Left lobe of liver (tissue), 2 donors: ENCODE measurements at regions not wholly inside any gene's neighbourhood (a gene's known extent, or its start where the extent isn't known, plus 50 kb on each side); places are given as distances from the start of the nearest gene placed in this dataset.
"Not testable (repeated sequence)": the region's sequence is repeated elsewhere in the genome, so short reads cannot be mapped to it uniquely, and the experiment has no call there.

Experiments used
- ATAC-seq: fragments of 200-7000 bp; cut with Tn5 transposase; one replicate; pipeline ENCODE4 v1.9.1; 2020; ENCODE audit warnings: mild to moderate bottlenecking, moderate library complexity
- DNase-seq: peaks from one replicate; pipeline ENCODE4 v3.0.0-alpha.2; 2020; ENCODE audit warnings: low spot score
- donor health status: DM: no; HTN: no; CAD: no; lungs with moderate emphysema.
- donor health status: DM: no; HTN: yes; CAD: no.

- DNase-seq (no peak), ATAC-seq (no peak)
Measured at GRCh38 chrX:131219271-131219670, 69.8 kb downstream of the IGSF1 start.

DNA sequence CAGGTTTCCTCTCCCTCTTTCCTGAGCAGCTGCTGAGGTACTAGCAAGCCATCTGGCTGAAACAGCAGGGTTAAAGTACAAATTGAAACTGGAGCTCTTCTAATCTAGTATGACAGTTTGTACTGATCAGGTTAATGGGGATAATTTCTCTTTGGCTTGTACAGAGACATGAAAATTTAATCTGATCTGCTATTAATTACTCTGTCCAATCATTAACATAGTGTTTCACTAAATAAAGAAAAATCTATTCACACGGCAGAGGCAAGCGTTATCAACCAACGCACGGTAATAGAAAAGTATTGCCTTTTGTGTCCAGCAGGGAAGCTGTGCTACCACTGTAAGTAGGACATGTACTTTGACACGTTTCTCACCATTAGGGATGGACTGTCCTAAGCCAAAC is 71.1 kb downstream of the IGSF1 start:
- ATAC-seq: peak; percentile 93
- no peak for DNase-seq

DNA sequence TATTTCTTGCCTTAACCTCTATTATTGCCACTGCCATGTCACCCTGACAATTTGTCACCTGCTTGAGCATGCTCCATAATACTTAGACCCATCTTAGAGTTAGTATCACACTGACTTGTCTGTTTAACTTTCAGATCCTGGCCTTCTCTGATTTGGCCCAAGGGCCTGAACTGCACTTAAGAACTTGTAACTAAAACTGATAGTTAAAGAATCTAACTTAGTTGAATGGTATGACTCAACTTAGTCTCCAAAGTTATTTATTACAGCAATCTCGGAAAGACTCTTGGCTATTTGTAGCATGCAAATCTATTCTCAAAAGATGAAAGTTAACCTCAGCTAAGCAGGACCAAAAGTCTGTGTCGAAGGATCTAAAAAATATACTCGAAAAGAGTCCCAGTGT is 72.3 kb downstream of the IGSF1 start:
- ATAC-seq (no peak), DNase-seq (no peak)

GRCh38 chrX:131213400-131213799 is 75.7 kb downstream of the IGSF1 start:
- ATAC-seq (no peak), DNase-seq (no peak)

GRCh38 chrX:131202766-131203165 is 86.3 kb downstream of the IGSF1 start:
- DNase-seq (no peak), ATAC-seq (no peak)

DNA sequence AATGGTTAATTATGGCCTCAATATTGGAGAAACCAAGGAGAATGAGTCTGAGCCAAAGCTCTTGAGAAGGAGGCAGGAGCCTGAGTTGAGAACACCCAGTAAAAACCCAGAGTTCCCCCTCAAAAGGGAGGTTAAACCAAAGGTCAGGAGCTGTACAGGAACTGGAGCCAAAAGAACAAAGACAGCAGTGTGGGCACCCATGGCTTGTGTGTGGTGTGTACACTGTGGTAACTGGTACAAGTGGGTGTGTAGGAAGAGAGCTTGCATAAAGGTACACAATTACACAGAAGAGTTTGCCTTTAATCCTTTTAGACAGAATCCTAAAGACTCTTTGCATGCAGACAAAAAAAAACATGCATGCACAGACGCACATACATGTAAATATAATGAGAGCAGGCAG is 87.1 kb downstream of the IGSF1 start:
- ATAC-seq: no peak

GRCh38 chrX:131199091-131199490 is 90.0 kb downstream of the IGSF1 start:
- ATAC-seq (no peak), DNase-seq (no peak)

More for the DNA sequence above, 87.1 kb downstream of the IGSF1 start:
- no peak for DNase-seq

DNA sequence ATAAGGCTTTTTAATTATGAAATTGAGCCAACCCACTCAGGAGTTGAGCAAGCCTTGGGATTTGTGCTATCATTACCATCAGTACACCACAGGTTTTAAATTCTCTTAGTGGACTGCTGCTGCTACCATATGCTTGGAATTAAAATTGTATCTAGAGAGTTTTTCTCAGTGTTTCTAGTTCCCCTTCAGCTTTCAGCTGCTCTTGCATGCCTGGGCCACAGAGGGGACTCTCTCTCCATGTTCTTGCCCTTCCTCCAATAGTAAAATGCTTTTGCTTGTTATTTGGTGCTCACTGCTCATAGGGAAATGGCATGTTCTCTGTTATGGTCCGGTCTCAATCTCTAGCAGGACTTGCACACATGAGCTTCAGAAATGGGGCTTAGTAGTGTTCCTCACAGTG is 101.9 kb downstream of the IGSF1 start:
- no peak for ATAC-seq

GRCh38 chrX:131170148-131170547 is 112.0 kb downstream of the ARHGAP36 start:
- ATAC-seq (no peak), DNase-seq (no peak)

More for the DNA sequence above, 101.9 kb downstream of the IGSF1 start:
- DNase-seq: no peak

- DNase-seq, ATAC-seq: not testable (repeated sequence)
Measured at GRCh38 chrX:131163645-131164044, 105.5 kb downstream of the ARHGAP36 start.

GRCh38 chrX:131157656-131158055 is 99.5 kb downstream of the ARHGAP36 start:
- not testable (repeated sequence) for ATAC-seq, DNase-seq

- ATAC-seq: no peak
- DNase-seq: no peak
Measured at GRCh38 chrX:131146702-131147101, 88.6 kb downstream of the ARHGAP36 start.
